ENCODE measurements at regions not wholly inside any gene's neighbourhood (a gene's known extent, or its start where the extent isn't known, plus 50 kb on each side); places are given as distances from the start of the nearest gene placed in this dataset.

GRCh38 chr15:38040615-38041014 is 106.2 kb downstream of the TMCO5A start:
- 85 to 90% methylated on average over 2 of the region's 2 CpGs for WGBS, 2 donors (ENCODE audit: low coverage in 1 of 2)
- in situ Hi-C loops (cut with MboI; ENCODE audit: low pct_ligation_motif_present in 1 of 4, low pct_unique_long_range_greater_than_20kb in 1 of 4, low sequenced_read_pairs in 3 of 4): no loop called here
- Histone ChIP-seq H3K36me3 (no peaks in the 10 kb centered on the region), H3K27me3 (no peaks in the 10 kb centered on the region), H3K27ac (no peak overlapping the region), H3K4me1 (peaks cover 0 to 9% (median 0%) of the 10 kb centered on the region in 4 donors), H3K9me3 (no peaks in the 10 kb centered on the region), H3K4me3 (no peak overlapping the region)
- no peak for DNase-seq
- TF ChIP-seq POLR2AphosphoS5 (IDR thresholded peaks at IDR 0.05): no peak
- intact Hi-C loops (cut with DNase I; ENCODE audit: low total_unique reads): no loop called here

DNA sequence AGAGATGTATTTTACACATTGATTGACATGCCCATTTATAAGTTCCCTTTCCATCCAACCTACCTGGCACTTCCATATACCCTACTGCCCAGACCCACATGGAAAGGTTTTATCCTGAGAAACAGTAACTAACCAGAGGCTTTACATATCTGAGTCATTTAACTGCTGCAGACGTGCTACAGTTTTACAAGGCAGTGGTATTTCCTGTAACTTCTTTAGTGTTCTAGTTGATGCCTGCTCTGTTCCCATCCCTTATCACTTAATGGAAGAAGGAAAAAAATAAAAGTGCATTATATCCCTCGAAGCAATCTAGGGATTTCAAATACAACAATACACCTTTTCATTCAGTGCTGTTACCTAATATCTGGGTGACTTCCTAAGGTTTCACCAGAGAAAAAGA is 107.1 kb downstream of the TMCO5A start:
- Histone ChIP-seq H3K27ac (no peak overlapping the region), H3K27me3 (no peaks in the 10 kb centered on the region), H3K36me3 (no peaks in the 10 kb centered on the region), H3K4me1 (peaks cover 0 to 9% (median 0%) of the 10 kb centered on the region in 4 donors), H3K4me3 (no peak overlapping the region), H3K9me3 (no peaks in the 10 kb centered on the region)
- TF ChIP-seq, protein P1, sequence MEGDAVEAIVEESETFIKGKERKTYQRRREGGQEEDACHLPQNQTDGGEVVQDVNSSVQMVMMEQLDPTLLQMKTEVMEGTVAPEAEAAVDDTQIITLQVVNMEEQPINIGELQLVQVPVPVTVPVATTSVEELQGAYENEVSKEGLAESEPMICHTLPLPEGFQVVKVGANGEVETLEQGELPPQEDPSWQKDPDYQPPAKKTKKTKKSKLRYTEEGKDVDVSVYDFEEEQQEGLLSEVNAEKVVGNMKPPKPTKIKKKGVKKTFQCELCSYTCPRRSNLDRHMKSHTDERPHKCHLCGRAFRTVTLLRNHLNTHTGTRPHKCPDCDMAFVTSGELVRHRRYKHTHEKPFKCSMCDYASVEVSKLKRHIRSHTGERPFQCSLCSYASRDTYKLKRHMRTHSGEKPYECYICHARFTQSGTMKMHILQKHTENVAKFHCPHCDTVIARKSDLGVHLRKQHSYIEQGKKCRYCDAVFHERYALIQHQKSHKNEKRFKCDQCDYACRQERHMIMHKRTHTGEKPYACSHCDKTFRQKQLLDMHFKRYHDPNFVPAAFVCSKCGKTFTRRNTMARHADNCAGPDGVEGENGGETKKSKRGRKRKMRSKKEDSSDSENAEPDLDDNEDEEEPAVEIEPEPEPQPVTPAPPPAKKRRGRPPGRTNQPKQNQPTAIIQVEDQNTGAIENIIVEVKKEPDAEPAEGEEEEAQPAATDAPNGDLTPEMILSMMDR (IDR thresholded peaks at IDR 0.05): no peak
- TF ChIP-seq POLR2AphosphoS5 (IDR thresholded peaks at IDR 0.05) (no peak), EP300 (IDR thresholded peaks at IDR 0.05; ENCODE audit: low read depth) (no peak), POLR2A (IDR thresholded peaks at IDR 0.05) (no peak)
- WGBS, 2 donors (ENCODE audit: low coverage in 1 of 2): 10 to 23% methylated on average over 2 of the region's 2 CpGs
- in situ Hi-C loops (cut with MboI; ENCODE audit: low pct_ligation_motif_present in 1 of 4, low pct_unique_long_range_greater_than_20kb in 1 of 4, low sequenced_read_pairs in 3 of 4) (no loop called here), intact Hi-C loops (cut with DNase I; ENCODE audit: low total_unique reads) (no loop called here)
- DNase-seq: no peak

DNA sequence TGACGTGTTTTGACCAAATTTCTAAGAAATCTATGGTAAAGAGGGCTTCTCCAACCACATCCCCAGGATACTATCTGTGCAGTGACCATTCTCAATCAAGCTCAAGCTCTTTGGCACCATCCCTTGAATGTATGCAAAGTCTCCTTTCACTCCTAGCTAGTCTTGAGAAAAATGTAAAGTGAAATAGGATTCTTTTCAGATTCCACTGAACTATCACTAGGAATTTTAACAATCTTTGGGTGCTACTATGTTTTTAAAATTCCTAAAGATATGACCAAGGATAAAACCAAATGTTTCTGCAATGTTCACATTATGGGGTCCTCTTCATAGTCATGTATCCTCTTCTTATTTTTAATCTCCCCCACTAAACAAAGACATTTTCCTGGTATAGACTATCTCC is 107.8 kb downstream of the TMCO5A start:
- no peaks in the 10 kb centered on the region for H3K9me3 ChIP-seq
- no peak for DNase-seq
- WGBS, 2 donors (ENCODE audit: low coverage in 1 of 2): 61% methylated on average over 1 of the region's 1 CpG; no CpG with 5 or more reads in 1 of the 2 donors
- no peak overlapping the region for H3K27ac ChIP-seq
- TF ChIP-seq POLR2A (IDR thresholded peaks at IDR 0.05) (no peak), EP300 (IDR thresholded peaks at IDR 0.05; ENCODE audit: low read depth) (no peak), POLR2AphosphoS5 (IDR thresholded peaks at IDR 0.05) (no peak)
- TF ChIP-seq, protein P1 (IDR thresholded peaks at IDR 0.05): no peak
- H3K4me1 ChIP-seq: peaks cover 0 to 9% (median 0%) of the 10 kb centered on the region in 4 donors
- intact Hi-C loops (cut with DNase I; ENCODE audit: low total_unique reads) (no loop called here), in situ Hi-C loops (cut with MboI; ENCODE audit: low pct_ligation_motif_present in 1 of 4, low pct_unique_long_range_greater_than_20kb in 1 of 4, low sequenced_read_pairs in 3 of 4) (no loop called here)
- H3K36me3 ChIP-seq: no peaks in the 10 kb centered on the region
- no peak overlapping the region for H3K4me3 ChIP-seq
- H3K27me3 ChIP-seq: no peaks in the 10 kb centered on the region

DNA sequence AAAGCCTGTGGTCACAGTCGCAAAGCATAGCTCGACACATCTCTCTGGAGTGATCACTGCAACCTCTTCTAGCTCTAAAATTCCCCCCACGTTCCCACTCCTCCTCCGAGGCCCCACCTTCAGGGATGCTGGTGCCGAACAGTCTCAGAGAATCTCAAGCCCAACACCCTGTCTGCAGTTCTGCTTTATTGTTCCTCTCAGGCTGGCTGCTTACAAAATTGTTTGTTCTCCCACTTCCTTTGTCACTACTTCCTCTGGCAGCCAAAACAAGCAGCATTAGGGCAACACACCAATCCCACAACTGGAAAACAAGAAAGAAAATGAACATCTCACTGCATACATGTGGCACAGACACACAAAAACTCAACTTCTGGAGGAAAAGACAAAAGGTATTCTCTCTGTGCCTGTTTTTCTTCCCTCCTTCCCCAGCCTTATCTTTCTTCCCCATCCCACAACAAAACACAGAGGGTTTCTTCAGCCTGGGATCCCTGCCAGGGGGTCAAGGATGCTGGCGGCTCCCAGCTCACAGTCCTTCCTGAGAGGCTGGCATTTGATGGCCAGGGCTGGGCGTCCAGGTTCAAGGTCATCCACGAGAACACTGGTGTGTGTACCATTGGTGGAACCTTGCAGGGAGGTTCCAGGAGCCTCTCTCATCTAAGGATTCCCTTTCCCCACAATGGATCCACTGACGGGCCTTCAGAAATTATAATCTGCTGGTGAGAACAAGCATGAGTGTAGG is 108.4 kb downstream of the TMCO5A start:
- 62 to 71% methylated on average over 7 to 9 of the region's 9 CpGs for WGBS, 2 donors (ENCODE audit: low coverage in 1 of 2)
- intact Hi-C loops (cut with DNase I; ENCODE audit: low total_unique reads): no loop called here
- no peaks in the 10 kb centered on the region for H3K27me3 ChIP-seq
- no peaks in the 10 kb centered on the region for H3K9me3 ChIP-seq
- H3K27ac ChIP-seq: peak overlapping the region in 1 of 4 donors; percentile 14
- in situ Hi-C loops (cut with MboI; ENCODE audit: low pct_ligation_motif_present in 1 of 4, low pct_unique_long_range_greater_than_20kb in 1 of 4, low sequenced_read_pairs in 3 of 4): no loop called here
- TF ChIP-seq POLR2A (IDR thresholded peaks at IDR 0.05): no peak
- no peak for TF ChIP-seq EP300 (IDR thresholded peaks at IDR 0.05; ENCODE audit: low read depth)
- TF ChIP-seq, protein P1 (IDR thresholded peaks at IDR 0.05): no peak
- TF ChIP-seq POLR2AphosphoS5 (IDR thresholded peaks at IDR 0.05): no peak
- no peak for DNase-seq
- H3K4me3 ChIP-seq: no peak overlapping the region
- peaks cover 0 to 9% (median 0%) of the 10 kb centered on the region in 4 donors for H3K4me1 ChIP-seq
- no peaks in the 10 kb centered on the region for H3K36me3 ChIP-seq

Data from transverse colon (tissue), 4 donors.